ENCODE measurements at regions not wholly inside any gene's neighbourhood (a gene's known extent, or its start where the extent isn't known, plus 50 kb on each side); places are given as distances from the start of the nearest gene placed in this dataset.

DNA sequence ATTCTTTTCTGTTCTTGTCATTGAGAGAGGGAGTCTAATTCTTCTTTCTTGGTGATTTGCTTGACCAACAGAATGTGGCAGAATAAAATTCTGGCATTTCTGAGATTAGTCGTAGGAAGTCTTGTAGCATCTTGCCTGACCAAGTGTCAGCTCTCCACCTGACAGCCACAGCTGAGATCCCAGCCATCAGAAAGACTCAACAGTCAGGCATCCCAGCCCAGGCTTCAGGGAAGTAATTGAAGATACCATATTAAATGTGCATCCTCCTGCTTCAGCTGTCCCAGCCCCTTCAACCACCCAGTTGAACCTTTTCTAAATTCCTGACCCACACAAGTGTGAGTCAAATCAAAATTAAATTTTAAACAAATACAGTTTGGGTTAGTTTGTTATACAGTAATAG is 208.3 kb downstream of the PIK3C3 start:
- TF ChIP-seq, protein P1, sequence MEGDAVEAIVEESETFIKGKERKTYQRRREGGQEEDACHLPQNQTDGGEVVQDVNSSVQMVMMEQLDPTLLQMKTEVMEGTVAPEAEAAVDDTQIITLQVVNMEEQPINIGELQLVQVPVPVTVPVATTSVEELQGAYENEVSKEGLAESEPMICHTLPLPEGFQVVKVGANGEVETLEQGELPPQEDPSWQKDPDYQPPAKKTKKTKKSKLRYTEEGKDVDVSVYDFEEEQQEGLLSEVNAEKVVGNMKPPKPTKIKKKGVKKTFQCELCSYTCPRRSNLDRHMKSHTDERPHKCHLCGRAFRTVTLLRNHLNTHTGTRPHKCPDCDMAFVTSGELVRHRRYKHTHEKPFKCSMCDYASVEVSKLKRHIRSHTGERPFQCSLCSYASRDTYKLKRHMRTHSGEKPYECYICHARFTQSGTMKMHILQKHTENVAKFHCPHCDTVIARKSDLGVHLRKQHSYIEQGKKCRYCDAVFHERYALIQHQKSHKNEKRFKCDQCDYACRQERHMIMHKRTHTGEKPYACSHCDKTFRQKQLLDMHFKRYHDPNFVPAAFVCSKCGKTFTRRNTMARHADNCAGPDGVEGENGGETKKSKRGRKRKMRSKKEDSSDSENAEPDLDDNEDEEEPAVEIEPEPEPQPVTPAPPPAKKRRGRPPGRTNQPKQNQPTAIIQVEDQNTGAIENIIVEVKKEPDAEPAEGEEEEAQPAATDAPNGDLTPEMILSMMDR (conservative IDR thresholded peaks at IDR 0.05): no peak
- TF ChIP-seq ZFX (IDR thresholded peaks at IDR 0.05): no peak
- no peak overlapping the region for H3K27ac ChIP-seq

DNA sequence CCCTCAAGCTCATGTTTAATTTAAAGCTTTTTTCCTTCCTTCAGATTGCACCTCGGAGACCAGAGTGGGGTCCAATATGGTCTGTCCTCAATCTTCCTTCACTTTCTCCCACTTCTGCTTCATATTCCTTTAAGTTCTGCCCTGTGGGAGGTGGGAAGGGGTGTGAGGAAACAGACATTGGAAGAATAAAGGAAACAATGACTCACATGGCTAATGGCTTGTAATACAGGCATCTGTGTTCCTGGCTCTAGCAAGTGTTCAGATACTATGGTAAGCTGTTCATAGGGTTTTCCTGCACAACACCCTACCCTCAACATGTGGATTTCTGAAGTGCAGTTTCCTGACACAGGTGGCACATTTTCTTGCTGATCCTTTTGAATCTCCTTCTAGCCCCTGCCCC is 209.5 kb downstream of the PIK3C3 start:
- no peak overlapping the region for H3K27ac ChIP-seq
- TF ChIP-seq, protein P1 (conservative IDR thresholded peaks at IDR 0.05): no peak
- no peak for TF ChIP-seq ZFX (IDR thresholded peaks at IDR 0.05)

DNA sequence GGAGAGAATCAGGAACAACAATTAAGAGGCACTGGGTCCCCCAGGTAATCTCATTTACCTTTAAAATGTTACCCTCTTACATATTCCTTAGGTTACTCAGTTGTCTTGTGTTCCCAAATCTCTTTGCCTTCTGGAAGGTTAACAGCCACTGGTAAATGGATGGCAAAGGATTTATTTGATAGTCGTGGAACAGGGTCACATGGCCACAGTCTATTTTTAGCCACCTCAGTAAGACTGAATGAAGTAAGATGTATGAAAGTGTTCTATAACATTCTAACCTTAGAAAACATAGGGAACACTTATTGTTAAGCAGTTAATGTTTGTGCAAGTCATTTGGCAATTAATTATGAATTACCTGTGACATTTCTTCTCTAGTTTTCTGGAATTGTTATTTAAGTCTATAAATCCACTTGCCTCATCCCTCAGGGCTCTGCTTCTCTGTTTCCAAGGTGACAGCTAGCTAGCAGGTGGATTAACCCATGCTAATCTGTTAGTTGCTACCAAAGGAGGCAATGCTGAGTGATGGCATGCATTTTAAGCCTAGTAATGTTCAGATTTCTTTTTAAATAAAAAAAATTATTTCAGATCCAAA is 211.0 kb downstream of the PIK3C3 start:
- H3K27ac ChIP-seq: no peak overlapping the region

DNA sequence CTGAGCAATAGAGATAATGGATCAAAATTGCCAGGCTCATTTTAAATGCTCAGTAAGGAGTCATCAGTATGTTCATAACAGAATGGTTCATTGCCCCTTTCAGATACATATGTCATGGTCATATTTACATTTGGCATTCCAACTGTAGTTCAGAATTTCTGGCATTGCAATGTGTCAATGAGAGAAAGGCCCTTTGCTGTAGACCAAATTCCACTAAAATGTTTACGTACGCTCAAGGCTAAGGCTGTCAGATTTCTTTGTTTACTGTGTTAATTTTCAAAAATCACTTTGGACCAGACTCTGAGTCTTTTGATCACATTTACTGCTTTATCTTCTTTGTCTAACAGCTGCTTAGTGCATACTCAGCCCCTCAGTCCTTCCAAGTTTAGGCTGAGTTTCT is 213.5 kb downstream of the PIK3C3 start:
- TF ChIP-seq, protein P1 (conservative IDR thresholded peaks at IDR 0.05): no peak
- no peak for TF ChIP-seq ZFX (IDR thresholded peaks at IDR 0.05)
- H3K27ac ChIP-seq: no peak overlapping the region

More for the DNA sequence above, 211.0 kb downstream of the PIK3C3 start:
- TF ChIP-seq ZFX (IDR thresholded peaks at IDR 0.05): no peak
- TF ChIP-seq, protein P1 (conservative IDR thresholded peaks at IDR 0.05): no peak

DNA sequence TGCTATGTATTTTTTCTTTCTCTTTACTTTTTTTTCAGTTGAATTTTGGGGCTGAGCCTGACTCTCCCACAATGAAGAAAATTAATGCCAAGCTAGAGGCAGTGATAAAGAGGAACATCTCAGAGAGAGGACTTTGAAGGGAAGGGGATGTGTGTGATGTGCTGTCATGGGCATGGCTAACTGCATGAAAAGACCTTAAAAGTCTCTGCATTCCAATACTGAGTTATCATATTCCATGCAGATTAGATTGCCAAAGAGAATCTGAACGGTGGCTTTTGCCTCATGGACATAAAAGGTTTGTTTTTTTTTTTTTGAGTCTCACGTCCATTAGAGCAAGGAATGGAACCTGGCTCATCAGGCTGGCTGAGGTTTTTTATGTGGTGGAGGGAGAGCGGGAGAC is 213.9 kb downstream of the PIK3C3 start:
- no peak overlapping the region for H3K27ac ChIP-seq
- TF ChIP-seq, protein P1 (conservative IDR thresholded peaks at IDR 0.05): no peak
- TF ChIP-seq ZFX (IDR thresholded peaks at IDR 0.05): no peak

DNA sequence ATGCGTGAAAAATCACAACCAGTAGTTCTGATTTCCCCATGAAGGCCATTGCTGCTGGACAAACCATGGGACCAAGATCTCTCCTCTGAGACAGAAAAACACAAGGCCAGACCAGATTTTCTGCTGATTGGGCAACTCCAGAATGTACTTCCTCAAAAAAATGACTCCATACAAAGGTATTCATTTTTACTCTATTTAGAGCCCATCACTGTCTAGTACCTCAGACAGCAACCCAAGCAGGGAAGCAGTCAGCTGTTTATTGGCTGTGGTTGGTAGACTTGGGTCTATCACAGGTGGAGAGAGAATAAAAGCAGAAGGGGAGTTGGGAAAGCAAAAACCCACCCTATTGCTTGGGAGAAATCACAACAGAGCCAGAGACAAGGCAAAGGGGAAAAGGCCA is 219.9 kb downstream of the PIK3C3 start:
- H3K27ac ChIP-seq: no peak overlapping the region
- no peak for TF ChIP-seq ZFX (IDR thresholded peaks at IDR 0.05)
- TF ChIP-seq, protein P1 (conservative IDR thresholded peaks at IDR 0.05): no peak

DNA sequence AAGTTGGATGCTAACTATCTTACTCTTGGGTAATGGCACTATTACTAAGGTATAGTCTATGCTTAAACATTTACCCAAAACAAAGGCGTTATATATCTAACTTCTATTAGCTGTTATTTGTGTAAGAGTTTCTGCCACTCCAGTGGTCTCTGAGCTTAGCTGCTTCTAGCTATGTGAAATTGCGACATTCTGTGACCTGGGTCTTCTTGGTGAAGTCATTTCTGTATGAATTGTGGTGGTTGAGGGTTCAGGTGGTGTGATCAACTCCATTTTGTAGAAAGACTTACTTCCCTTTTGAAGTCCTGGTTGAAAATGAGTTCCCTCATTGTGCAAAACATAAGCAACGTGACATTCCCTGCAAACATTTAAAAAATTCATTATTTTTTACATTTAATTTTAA is 221.6 kb downstream of the PIK3C3 start:
- no peak overlapping the region for H3K27ac ChIP-seq
- no peak for TF ChIP-seq ZFX (IDR thresholded peaks at IDR 0.05)
- TF ChIP-seq, protein P1 (conservative IDR thresholded peaks at IDR 0.05): no peak

Data from C4-2B (cell line).